Tibial nerve (tissue), 4 donors: ENCODE measurements at regions not wholly inside any gene's neighbourhood (a gene's known extent, or its start where the extent isn't known, plus 50 kb on each side); places are given as distances from the start of the nearest gene placed in this dataset.

Source experiments
- CTCF ChIP-seq, 5 experiments: fragments of 200-600 bp in 3 of 5; fragments of 450-650 bp in 2 of 5; sonication (generic) in 3 of 5; IDR thresholded peaks; one replicate each; pipeline ENCODE4 v1.5.1; 2016 to 2019; ENCODE audit warnings: antibody characterized with exemption in 5 of 5, mild to moderate bottlenecking in 3 of 5, moderate library complexity in 2 of 5
- EP300 ChIP-seq, 2 donors: sonication (generic); formaldehyde crosslinking; IDR thresholded peaks; one replicate each; pipeline ENCODE4 v1.6.1; 2017; ENCODE audit warnings: antibody characterized with exemption in 2 of 2, mild to moderate bottlenecking in 1 of 2
- POLR2A ChIP-seq, 2 donors: fragments of 450-650 bp; IDR thresholded peaks; one replicate each; pipeline ENCODE4 v1.6.1; 2017; ENCODE audit warnings: antibody characterized with exemption in 2 of 2, mild to moderate bottlenecking in 2 of 2, moderate library complexity in 2 of 2

- TF ChIP-seq CTCF (IDR thresholded peaks at IDR 0.05) (no peak), POLR2A (IDR thresholded peaks at IDR 0.05) (no peak), EP300 (IDR thresholded peaks at IDR 0.05) (no peak)
Measured at GRCh38 chr7:89772276-89772675, 382.0 kb upstream of the STEAP1 start.
